Right lobe of liver (tissue), 6 donors: ENCODE measurements at regions not wholly inside any gene's neighbourhood (a gene's known extent, or its start where the extent isn't known, plus 50 kb on each side); places are given as distances from the start of the nearest gene placed in this dataset.

Source experiments
- ATAC-seq, 4 donors: fragments of 200-7000 bp; cut with Tn5 transposase; one replicate each; pipeline ENCODE4 v1.9.1; 2020; ENCODE audit warnings: mild to moderate bottlenecking in 4 of 4, moderate library complexity in 4 of 4
- DNase-seq, 3 donors: peaks; one replicate each; pipeline ENCODE4 v3.0.0-alpha.2; 2020
- H3K27ac ChIP-seq, 3 donors: fragments of 200-600 bp; one replicate each; pipeline ENCODE4 v1.8.0; 2022
- H3K27me3 ChIP-seq, 2 donors: fragments of 200-600 bp; one replicate each; pipeline ENCODE4 v1.8.0; 2022
- H3K36me3 ChIP-seq, 4 donors: fragments of 200-600 bp; sonication (generic) in 1 of 4; one replicate each; pipeline versions ENCODE4 v1.5.1 to v1.8.0; 2017 to 2022; ENCODE audit warnings: control low read depth in 1 of 4
- H3K4me1 ChIP-seq, 4 donors: fragments of 200-600 bp; sonication (generic) in 1 of 4; one replicate each; pipeline versions ENCODE4 v1.5.1 to v1.8.0; 2017 to 2022; ENCODE audit warnings: control low read depth in 1 of 4
- H3K4me3 ChIP-seq, 3 donors: fragments of 200-600 bp; one replicate each; pipeline ENCODE4 v1.8.0; 2022
- H3K9me3 ChIP-seq, 4 donors: fragments of 200-600 bp; sonication (generic) in 1 of 4; one replicate each; pipeline versions ENCODE4 v1.5.1 to v1.8.0; 2017 to 2022; ENCODE audit warnings: control low read depth in 1 of 4
- CTCF ChIP-seq, 4 donors: fragments of 200-600 bp in 3 of 4; fragments of 450-650 bp in 1 of 4; IDR thresholded peaks; one replicate each; pipeline versions ENCODE4 v1.5.1 to v1.8.0; 2016 to 2022; ENCODE audit warnings: antibody characterized with exemption in 4 of 4, mild to moderate bottlenecking in 2 of 4
- POLR2A ChIP-seq: fragments of 450-650 bp; IDR thresholded peaks from one replicate; pipeline ENCODE4 v1.6.1; 2017; ENCODE audit warnings: antibody characterized with exemption, mild to moderate bottlenecking
- WGBS: methylation state at CpG from one replicate; pipeline ENCODE4 v1.1.6; 2018; ENCODE audit warnings: low coverage, low lambda C conversion rate; ENCODE audit not compliant: insufficient coverage; ENCODE audit errors: missing lambda C conversion rate; 5-methylcytosine and 5-hydroxymethylcytosine counted together
- intact Hi-C, 2 donors: fragments of 100-400 bp; cut with DNase I; formaldehyde crosslinking; loops; one replicate each; pipeline versions ENCODE4 v1.11.2 to v1.14.1; 2022
- donor health status: DM: no; HTN: yes; CAD: no.
- donor health status: DM: no; HTN: no; CAD: no.
- donor health status: DM: no; HTN: no; CAD: no.
- donor health status: DM: no; HTN: yes; CAD: no.
- donor health status: DM: no; HTN: yes; CAD: no.

GRCh38 chr13:55714120-55714519 lies 1426.6 kb upstream of the PRR20A start:
- Histone ChIP-seq H3K4me3 (no peak overlapping the region), H3K4me1 (no peaks in the 10 kb centered on the region), H3K36me3 (no peaks in the 10 kb centered on the region), H3K9me3 (no peaks in the 10 kb centered on the region), H3K27ac (no peak overlapping the region), H3K27me3 (no peaks in the 10 kb centered on the region)
- ATAC-seq = no peak
- DNase-seq = no peak
- intact Hi-C loops = no loop called here
- TF ChIP-seq POLR2A (no peak), CTCF (IDR thresholded peaks at IDR 0.05) (no peak)

DNA sequence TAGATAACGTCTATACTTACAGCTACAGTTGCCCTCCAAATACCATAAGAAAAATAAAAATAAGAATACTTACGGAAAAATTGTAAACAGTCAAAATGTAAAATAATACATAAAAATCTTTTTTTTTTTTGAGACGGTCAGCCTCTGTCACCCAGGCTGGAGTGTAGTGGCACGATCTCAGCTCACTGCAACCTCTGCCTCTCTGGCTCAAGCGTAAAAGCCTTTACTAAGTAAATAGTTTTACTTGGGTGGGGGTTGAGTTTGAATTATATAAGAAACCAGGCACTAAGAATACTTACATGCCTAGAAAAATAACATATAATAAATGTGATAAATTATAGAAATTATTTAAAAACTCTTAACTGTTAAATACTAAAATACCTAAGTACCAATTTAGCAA lies 1413.0 kb upstream of the PRR20A start:
- WGBS = 56% methylated on average over 5 of the region's 5 CpGs
- Histone ChIP-seq H3K27ac (no peak overlapping the region), H3K9me3 (no peaks in the 10 kb centered on the region), H3K27me3 (no peaks in the 10 kb centered on the region), H3K4me3 (peak overlapping the region in 2 of 3 donors; percentile 23 to 29), H3K4me1 (no peaks in the 10 kb centered on the region), H3K36me3 (no peaks in the 10 kb centered on the region)
- intact Hi-C loops = no loop called here
- DNase-seq (peak in 1 of 3 donors; percentile 42), ATAC-seq (peak; percentile 50 to 92 (median 81))
- TF ChIP-seq POLR2A = no peak
- TF ChIP-seq CTCF (IDR thresholded peaks at IDR 0.05) = no peak

DNA sequence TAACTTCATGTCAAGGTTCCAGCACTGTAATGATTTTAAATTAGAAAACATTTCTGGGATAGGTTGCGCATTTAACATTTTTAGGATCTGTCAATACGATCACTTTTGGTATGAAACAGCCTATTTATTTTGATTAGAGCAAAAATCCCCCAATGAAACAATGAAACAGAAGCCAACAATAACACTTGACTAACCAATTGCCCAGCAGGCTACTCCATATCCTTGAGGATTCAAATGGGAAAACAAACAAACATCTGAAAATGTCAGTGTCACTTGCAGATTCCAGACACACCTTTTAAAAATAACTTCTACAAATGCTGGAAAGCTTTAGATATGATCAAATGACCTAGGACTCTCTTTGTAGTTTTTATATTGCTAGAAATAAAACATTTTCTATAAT lies 1412.5 kb upstream of the PRR20A start:
- H3K27me3 ChIP-seq = no peaks in the 10 kb centered on the region
- WGBS = 82% methylated on average over 2 of the region's 2 CpGs
- no peaks in the 10 kb centered on the region for H3K36me3 ChIP-seq
- TF ChIP-seq CTCF (IDR thresholded peaks at IDR 0.05) (no peak), POLR2A (no peak)
- no peaks in the 10 kb centered on the region for H3K4me1 ChIP-seq
- intact Hi-C loops = no loop called here
- ATAC-seq (peak in 1 of 4 donors; percentile 33), DNase-seq (no peak)
- no peaks in the 10 kb centered on the region for H3K9me3 ChIP-seq
- H3K4me3 ChIP-seq = peak overlapping the region in 2 of 3 donors; percentile 23 to 29
- no peak overlapping the region for H3K27ac ChIP-seq

GRCh38 chr13:55745828-55746227 lies 1394.9 kb upstream of the PRR20A start:
- DNase-seq = no peak
- Histone ChIP-seq H3K4me3 (no peak overlapping the region), H3K4me1 (no peaks in the 10 kb centered on the region), H3K27me3 (no peaks in the 10 kb centered on the region), H3K27ac (no peak overlapping the region), H3K36me3 (no peaks in the 10 kb centered on the region), H3K9me3 (no peaks in the 10 kb centered on the region)
- TF ChIP-seq CTCF (IDR thresholded peaks at IDR 0.05) (no peak), POLR2A (no peak)
- WGBS = 42% methylated on average over 2 of the region's 2 CpGs
- intact Hi-C loops = no loop called here
- ATAC-seq = no peak

DNA sequence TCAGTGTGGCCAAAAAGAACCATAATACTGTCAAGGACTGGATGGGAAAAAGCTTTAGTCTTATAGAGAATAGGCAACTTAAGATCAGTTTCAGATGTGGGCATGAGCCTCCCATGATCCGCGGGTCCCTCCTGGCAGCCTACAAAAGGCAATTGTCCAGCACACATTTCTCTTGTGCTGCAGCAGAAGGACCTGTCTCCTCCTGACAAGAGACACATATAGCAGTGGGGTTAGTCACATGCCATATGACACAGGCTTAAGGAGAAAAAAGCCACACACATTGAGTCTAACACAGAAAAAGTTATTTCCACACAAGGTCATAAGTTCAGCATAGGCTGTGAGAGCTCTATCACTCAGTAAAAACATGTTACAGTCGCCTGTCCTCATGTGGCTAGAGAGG lies 1378.7 kb upstream of the PRR20A start:
- WGBS = 88% methylated on average over 3 of the region's 3 CpGs
- intact Hi-C loops = no loop called here
- Histone ChIP-seq H3K27ac (no peak overlapping the region), H3K4me1 (no peaks in the 10 kb centered on the region), H3K9me3 (no peaks in the 10 kb centered on the region), H3K27me3 (no peaks in the 10 kb centered on the region), H3K36me3 (no peaks in the 10 kb centered on the region), H3K4me3 (no peak overlapping the region)
- DNase-seq (no peak), ATAC-seq (no peak)
- TF ChIP-seq POLR2A = no peak
- TF ChIP-seq CTCF (IDR thresholded peaks at IDR 0.05) = no peak
